Neural cell (in vitro differentiated cells): ENCODE measurements at regions not wholly inside any gene's neighbourhood (a gene's known extent, or its start where the extent isn't known, plus 50 kb on each side); places are given as distances from the start of the nearest gene placed in this dataset.

Experiments
- H2AFZ ChIP-seq: fragments of 200-600, 300-800 bp; sonication (generic), shearing (Covaris generic); 2 replicates; pipeline ENCODE4 v1.6.0; 2014; ENCODE audit warnings: low read depth, mild to moderate bottlenecking, antibody characterized with exemption, low read length, moderate library complexity
- H3F3A ChIP-seq: fragments of 200-600 bp; shearing (Covaris generic); 2 replicates; pipeline ENCODE4 v1.6.1; 2016; ENCODE audit warnings: mild to moderate bottlenecking, moderate library complexity, mixed read lengths, antibody characterized with exemption, low read length; ENCODE audit not compliant: insufficient read depth, poor library complexity, severe bottlenecking
- H3K27ac ChIP-seq: fragments of 200-600, 300-800 bp; sonication (generic), shearing (Covaris generic); 2 replicates; pipeline ENCODE4 v1.5.1; 2014; ENCODE audit warnings: mild to moderate bottlenecking, low read length, moderate library complexity
- H3K27me3 ChIP-seq: fragments of 300-800, 200-600 bp; sonication (generic), shearing (Covaris generic); 2 replicates; pipeline ENCODE4 v1.6.0; 2014; ENCODE audit warnings: mild to moderate bottlenecking, low read depth, low read length, moderate library complexity; ENCODE audit not compliant: insufficient read depth
- H3K36me3 ChIP-seq: fragments of 300-800, 200-600 bp; sonication (generic), shearing (Covaris generic); 2 replicates; pipeline ENCODE4 v1.5.1; 2014; ENCODE audit warnings: mild to moderate bottlenecking, antibody characterized with exemption, low read length, moderate library complexity; ENCODE audit not compliant: insufficient read depth
- H3K4me2 ChIP-seq: fragments of 300-800, 200-600 bp; sonication (generic), shearing (Covaris generic); 2 replicates; pipeline ENCODE4 v1.6.0; 2014; ENCODE audit warnings: mild to moderate bottlenecking, low read length
- H3K4me3 ChIP-seq: fragments of 300-800, 200-600 bp; sonication (generic), shearing (Covaris generic); 2 replicates; pipeline ENCODE4 v1.5.1; 2014; ENCODE audit warnings: mild to moderate bottlenecking, low read length, moderate library complexity
- H3K79me2 ChIP-seq: fragments of 200-600 bp; shearing (Covaris generic); replicated peaks from 2 replicates; pipeline ENCODE4 v1.6.0; 2014; ENCODE audit warnings: mild to moderate bottlenecking, low read length, moderate library complexity; ENCODE audit not compliant: insufficient read depth
- H3K9ac ChIP-seq: fragments of 300-800, 200-600 bp; sonication (generic), shearing (Covaris generic); 2 replicates; pipeline ENCODE4 v1.6.1; 2016; ENCODE audit warnings: mild to moderate bottlenecking, low read length, mixed read lengths
- H3K9me2 ChIP-seq: fragments of 200-600 bp; shearing (Covaris generic); 2 replicates; pipeline ENCODE4 v1.6.1; 2016; ENCODE audit warnings: mild to moderate bottlenecking, low read length, mixed read lengths; ENCODE audit not compliant: insufficient read depth
- H3K9me3 ChIP-seq: fragments of 200-600, 300-800 bp; sonication (generic), shearing (Covaris generic); 2 replicates; pipeline ENCODE4 v1.6.1; 2016; ENCODE audit warnings: mild to moderate bottlenecking, mixed run types, low read length, moderate library complexity, mixed read lengths
- H4K20me1 ChIP-seq: fragments of 200-600 bp; shearing (Covaris generic); 2 replicates; pipeline ENCODE4 v1.6.1; 2016; ENCODE audit warnings: mild to moderate bottlenecking, mixed run types; ENCODE audit not compliant: insufficient read depth
- CTCF ChIP-seq: fragments of 450-650 bp; IDR thresholded peaks from 2 replicates; pipeline ENCODE4 v1.5.1; 2014; ENCODE audit warnings: antibody characterized with exemption, mild to moderate bottlenecking, moderate library complexity; ENCODE audit not compliant: poor library complexity, severe bottlenecking
- EP300 ChIP-seq: fragments of 450-650 bp; conservative IDR thresholded peaks from 2 replicates; pipeline ENCODE4 v1.6.1; 2014; ENCODE audit warnings: antibody characterized with exemption, mild to moderate bottlenecking, moderate library complexity; ENCODE audit not compliant: poor library complexity, severe bottlenecking
- EZH2 ChIP-seq: fragments of 200-600, 300-800 bp; shearing (Covaris generic), sonication (generic); IDR thresholded peaks from 2 replicates; pipeline ENCODE4 v1.6.1; 2014; ENCODE audit warnings: antibody characterized with exemption, low read length, borderline replicate concordance, mild to moderate bottlenecking; ENCODE audit not compliant: insufficient read depth, poor library complexity, severe bottlenecking
- MXI1 ChIP-seq: fragments of 450-650 bp; conservative IDR thresholded peaks from 2 replicates; pipeline ENCODE4 v1.6.1; 2014; ENCODE audit warnings: antibody characterized with exemption, mild to moderate bottlenecking; ENCODE audit not compliant: poor library complexity, severe bottlenecking
- POLR2AphosphoS5 ChIP-seq: IDR thresholded peaks from 2 replicates; pipeline ENCODE4 v1.6.1; 2012
- RAD21 ChIP-seq: fragments of 450-650 bp; conservative IDR thresholded peaks from 2 replicates; pipeline ENCODE4 v1.6.1; 2014; ENCODE audit warnings: antibody characterized with exemption, mild to moderate bottlenecking, moderate library complexity
- REST ChIP-seq: IDR thresholded peaks from 2 replicates; pipeline ENCODE4 v1.6.1; 2012; ENCODE audit warnings: borderline replicate concordance
- SMC3 ChIP-seq: fragments of 450-650 bp; conservative IDR thresholded peaks from 2 replicates; pipeline ENCODE4 v1.6.1; 2014; ENCODE audit warnings: antibody characterized with exemption, mild to moderate bottlenecking, moderate library complexity; ENCODE audit not compliant: poor library complexity
- TAF1 ChIP-seq: IDR thresholded peaks from 2 replicates; pipeline ENCODE4 v1.6.1; 2012; ENCODE audit warnings: low read depth

DNA sequence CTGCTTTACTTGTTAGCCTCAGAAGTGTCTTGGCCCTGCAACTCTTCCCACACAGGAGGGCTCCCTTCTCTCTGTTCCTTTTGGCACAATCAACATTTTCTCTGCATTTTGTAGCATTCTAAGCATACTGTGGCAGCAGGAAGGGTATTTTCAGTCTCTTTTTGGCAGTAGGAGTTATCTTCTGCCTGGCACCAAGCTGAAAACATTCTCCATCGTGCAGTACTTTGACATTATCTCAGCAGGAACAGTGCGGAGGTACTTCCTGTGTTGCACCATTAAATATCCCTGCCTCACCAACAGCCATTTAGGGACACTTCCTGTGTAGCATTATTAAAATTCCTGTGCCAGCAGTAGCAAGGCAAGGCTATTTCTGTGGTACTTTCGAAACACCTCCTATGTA, 233.2 kb upstream of the SEMA6D start:
- Histone ChIP-seq H3F3A (no peaks in the 10 kb centered on the region), H3K9me3 (no peaks in the 10 kb centered on the region), H3K4me3 (no peak overlapping the region), H4K20me1 (no peaks in the 10 kb centered on the region), H2AFZ (no peak overlapping the region), H3K36me3 (no peaks in the 10 kb centered on the region), H3K27me3 (no peaks in the 10 kb centered on the region), H3K27ac (no peak overlapping the region), H3K4me2 (no peak overlapping the region), H3K9me2 (no peaks in the 10 kb centered on the region), H3K9ac (no peak overlapping the region), H3K79me2 (no peaks in the 10 kb centered on the region)
- TF ChIP-seq CTCF (no peak), EZH2 (no peak), POLR2AphosphoS5 (no peak), MXI1 (no peak), EP300 (no peak), TAF1 (no peak), RAD21 (no peak), SMC3 (no peak), REST (no peak)

DNA sequence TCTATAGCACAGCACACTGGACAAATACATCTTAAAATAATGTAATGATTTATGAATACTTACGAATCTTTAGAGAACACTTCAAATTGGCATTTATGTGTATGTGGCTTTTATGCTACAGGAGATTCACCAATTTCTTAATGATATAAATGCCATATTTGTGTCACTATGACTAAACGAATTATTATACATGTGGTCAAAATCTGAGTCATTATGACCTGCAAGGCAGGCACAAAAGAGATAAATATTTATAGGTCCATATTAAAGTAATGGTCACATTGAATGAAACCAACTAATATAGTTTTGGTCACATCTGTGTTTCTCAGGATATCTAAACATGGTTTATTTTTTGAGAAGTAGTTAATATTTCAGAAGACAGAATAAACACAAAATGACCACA, 232.3 kb upstream of the SEMA6D start:
- no peaks in the 10 kb centered on the region for H3K36me3 ChIP-seq
- TF ChIP-seq SMC3 (no peak), RAD21 (no peak), MXI1 (no peak), CTCF (no peak), REST (no peak), EZH2 (no peak), EP300 (no peak), TAF1 (no peak), POLR2AphosphoS5 (no peak)
- H3K27ac ChIP-seq = no peak overlapping the region
- no peak overlapping the region for H3K4me3 ChIP-seq
- no peaks in the 10 kb centered on the region for H3K9me2 ChIP-seq
- no peaks in the 10 kb centered on the region for H3K9me3 ChIP-seq
- no peak overlapping the region for H3K4me2 ChIP-seq
- no peak overlapping the region for H3K9ac ChIP-seq
- no peak overlapping the region for H2AFZ ChIP-seq
- no peaks in the 10 kb centered on the region for H3K79me2 ChIP-seq
- no peaks in the 10 kb centered on the region for H3F3A ChIP-seq
- no peaks in the 10 kb centered on the region for H3K27me3 ChIP-seq
- no peaks in the 10 kb centered on the region for H4K20me1 ChIP-seq
